Memory B cell (primary cell): ENCODE measurements at regions not wholly inside any gene's neighbourhood (a gene's known extent, or its start where the extent isn't known, plus 50 kb on each side); places are given as distances from the start of the nearest gene placed in this dataset.
"Not testable (repeated sequence)": the region's sequence is repeated elsewhere in the genome, so short reads cannot be mapped to it uniquely, and the experiment has no call there.

Experiments used
- ATAC-seq: fragments of 150-1000 bp; cut with Tn5 transposase; 2 replicates; pipeline ENCODE4 v1.10.0; 2021; ENCODE audit warnings: low read depth, mild to moderate bottlenecking, moderate library complexity
- DNase-seq, 2 donors: peaks; one replicate each; pipeline ENCODE4 v3.0.0; 2022; ENCODE audit warnings: low spot score in 2 of 2
- H3K27ac Mint-ChIP-seq: one replicate; pipeline ENCODE4 v1.8.0; 2022; ENCODE audit warnings: mild to moderate bottlenecking, moderate library complexity, mixed read lengths
- H3K27me3 Mint-ChIP-seq: one replicate; pipeline ENCODE4 v1.8.0; 2022; ENCODE audit warnings: mixed read lengths
- H3K36me3 Mint-ChIP-seq: one replicate; pipeline ENCODE4 v1.8.0; 2022; ENCODE audit warnings: mild to moderate bottlenecking, mixed read lengths
- H3K4me1 Mint-ChIP-seq: one replicate; pipeline ENCODE4 v1.8.0; 2022; ENCODE audit warnings: mixed read lengths
- H3K4me3 Mint-ChIP-seq: one replicate; pipeline ENCODE4 v1.8.0; 2022; ENCODE audit warnings: mild to moderate bottlenecking, moderate library complexity, mixed read lengths
- H3K9me3 Mint-ChIP-seq: one replicate; pipeline ENCODE4 v1.8.0; 2022; ENCODE audit warnings: mixed read lengths

- Mint-ChIP-seq H3K4me3 (no peak overlapping the region), H3K9me3 (no peaks in the 10 kb centered on the region), H3K36me3 (no peaks in the 10 kb centered on the region), H3K27me3 (peaks cover 2% of the 10 kb centered on the region), H3K27ac (no peak overlapping the region), H3K4me1 (peaks cover 4% of the 10 kb centered on the region)
- ATAC-seq (no peak), DNase-seq (no peak)
These were observed 61.1 kb upstream of the KCNK12 start for GRCh38 chr2:47631792-47632398.

- H3K27me3 Mint-ChIP-seq, result peaks cover 2% of the 10 kb centered on the region
- H3K4me1 Mint-ChIP-seq, result peaks cover 4% of the 10 kb centered on the region
- no peaks in the 10 kb centered on the region for H3K36me3 Mint-ChIP-seq
- H3K4me3 Mint-ChIP-seq, result no peak overlapping the region
- no peaks in the 10 kb centered on the region for H3K9me3 Mint-ChIP-seq
- DNase-seq (no peak), ATAC-seq (no peak)
- H3K27ac Mint-ChIP-seq, result no peak overlapping the region
These were observed 60.5 kb upstream of the KCNK12 start for GRCh38 chr2:47631306-47631705.

DNA sequence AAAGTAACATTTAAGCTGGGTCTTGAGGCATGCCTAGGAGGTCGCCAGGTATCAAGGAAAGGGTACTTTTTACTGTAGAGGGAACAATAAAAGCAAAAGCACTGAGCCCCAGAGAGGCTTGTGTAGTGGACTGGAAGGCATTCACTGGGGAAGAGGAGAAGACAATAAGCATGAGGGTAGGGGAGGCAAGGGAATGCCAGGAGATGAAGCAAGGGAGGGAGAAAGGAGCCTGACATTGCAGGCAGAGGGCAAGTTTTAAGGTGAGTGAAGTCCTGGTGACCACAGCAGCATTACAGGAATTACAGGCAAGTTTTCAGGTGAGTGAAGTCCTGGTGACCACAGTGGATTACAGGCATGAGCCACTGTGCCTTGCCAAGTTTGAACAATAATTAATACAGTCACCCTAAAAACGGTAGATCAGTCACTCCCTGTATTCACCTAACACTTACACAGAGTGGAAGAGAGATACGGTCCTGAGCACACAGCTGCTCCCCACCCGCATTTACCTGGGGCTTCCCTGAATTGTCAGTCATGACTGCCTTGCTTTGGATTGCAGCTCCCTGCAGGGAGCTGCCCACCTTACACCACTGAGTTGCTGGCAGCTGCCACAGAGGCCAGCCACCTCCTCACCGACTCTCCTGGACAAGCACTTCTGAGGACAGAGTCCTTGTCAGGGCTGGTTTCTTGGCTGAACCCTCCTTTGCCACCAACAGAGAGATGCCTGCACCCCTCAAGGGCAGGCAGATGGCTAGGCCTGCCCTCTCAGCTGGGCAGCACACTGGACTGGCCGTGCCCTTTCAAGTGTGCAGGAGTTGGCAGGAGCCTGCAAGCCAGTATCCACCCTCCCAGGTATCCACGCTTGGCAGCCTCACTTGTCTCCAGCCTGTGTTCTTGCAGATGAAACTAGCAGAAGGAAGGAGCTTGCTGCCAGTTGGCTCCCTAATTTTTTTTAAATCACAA, 59.0 kb upstream of the KCNK12 start:
- Mint-ChIP-seq H3K36me3 (no peaks in the 10 kb centered on the region), H3K27me3 (peaks cover 2% of the 10 kb centered on the region), H3K9me3 (no peaks in the 10 kb centered on the region), H3K27ac (no peak overlapping the region), H3K4me3 (no peak overlapping the region), H3K4me1 (peaks cover 3% of the 10 kb centered on the region)
- DNase-seq (no peak), ATAC-seq (no peak)

DNA sequence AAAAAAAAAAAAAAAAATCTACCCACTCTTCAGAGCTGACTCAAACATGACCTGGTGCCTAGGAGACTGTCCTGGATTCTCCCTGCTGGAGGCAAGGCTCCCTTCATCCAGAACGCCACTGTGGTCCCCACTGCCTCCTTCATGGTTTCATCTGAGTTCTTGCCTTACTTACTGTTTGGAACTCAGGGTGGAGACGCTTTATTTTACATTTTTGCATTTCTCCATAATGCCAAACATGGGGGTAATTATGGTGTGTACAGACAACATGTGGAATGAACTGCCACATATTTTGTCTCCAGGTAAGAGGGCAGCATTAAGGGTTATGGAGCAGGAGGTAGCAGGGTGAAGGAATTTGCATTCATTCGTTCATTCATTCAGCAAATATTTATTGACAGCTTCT, 58.1 kb upstream of the KCNK12 start:
- H3K9me3 Mint-ChIP-seq, result no peaks in the 10 kb centered on the region
- H3K4me1 Mint-ChIP-seq, result peaks cover 4% of the 10 kb centered on the region
- ATAC-seq (no peak), DNase-seq (no peak)
- H3K4me3 Mint-ChIP-seq, result no peak overlapping the region
- no peak overlapping the region for H3K27ac Mint-ChIP-seq
- peaks cover 2% of the 10 kb centered on the region for H3K27me3 Mint-ChIP-seq
- H3K36me3 Mint-ChIP-seq, result no peaks in the 10 kb centered on the region

GRCh38 chr2:47626664-47627063, 55.9 kb upstream of the KCNK12 start:
- Mint-ChIP-seq H3K4me1 (peaks cover 13% of the 10 kb centered on the region), H3K9me3 (no peaks in the 10 kb centered on the region), H3K36me3 (no peaks in the 10 kb centered on the region), H3K27ac (no peak overlapping the region), H3K4me3 (no peak overlapping the region), H3K27me3 (peaks cover 2% of the 10 kb centered on the region)
- DNase-seq (no peak), ATAC-seq (no peak)

DNA sequence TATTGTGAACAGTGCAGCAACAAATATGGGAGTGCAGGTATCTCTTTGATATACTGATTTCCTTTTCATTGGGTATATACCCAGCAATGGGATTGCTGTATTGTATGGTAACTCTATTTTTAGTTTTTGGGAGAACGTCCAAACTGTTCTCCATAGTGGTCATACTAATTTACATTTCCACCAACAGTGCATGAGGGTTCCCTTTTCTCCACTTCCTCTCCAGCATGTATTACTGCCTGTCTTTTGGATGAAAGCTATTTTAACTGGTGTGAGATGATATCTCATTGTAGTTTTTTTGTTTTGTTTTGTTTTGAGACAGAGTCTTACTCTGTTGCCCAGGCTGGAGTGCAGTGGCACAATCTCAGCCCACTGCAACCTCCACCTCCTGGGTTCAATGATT, 52.4 kb upstream of the KCNK12 start:
- peaks cover 13% of the 10 kb centered on the region for H3K4me1 Mint-ChIP-seq
- DNase-seq, ATAC-seq, H3K9me3 Mint-ChIP-seq, H3K27ac Mint-ChIP-seq, H3K4me3 Mint-ChIP-seq, H3K27me3 Mint-ChIP-seq, H3K36me3 Mint-ChIP-seq: not testable (repeated sequence)

DNA sequence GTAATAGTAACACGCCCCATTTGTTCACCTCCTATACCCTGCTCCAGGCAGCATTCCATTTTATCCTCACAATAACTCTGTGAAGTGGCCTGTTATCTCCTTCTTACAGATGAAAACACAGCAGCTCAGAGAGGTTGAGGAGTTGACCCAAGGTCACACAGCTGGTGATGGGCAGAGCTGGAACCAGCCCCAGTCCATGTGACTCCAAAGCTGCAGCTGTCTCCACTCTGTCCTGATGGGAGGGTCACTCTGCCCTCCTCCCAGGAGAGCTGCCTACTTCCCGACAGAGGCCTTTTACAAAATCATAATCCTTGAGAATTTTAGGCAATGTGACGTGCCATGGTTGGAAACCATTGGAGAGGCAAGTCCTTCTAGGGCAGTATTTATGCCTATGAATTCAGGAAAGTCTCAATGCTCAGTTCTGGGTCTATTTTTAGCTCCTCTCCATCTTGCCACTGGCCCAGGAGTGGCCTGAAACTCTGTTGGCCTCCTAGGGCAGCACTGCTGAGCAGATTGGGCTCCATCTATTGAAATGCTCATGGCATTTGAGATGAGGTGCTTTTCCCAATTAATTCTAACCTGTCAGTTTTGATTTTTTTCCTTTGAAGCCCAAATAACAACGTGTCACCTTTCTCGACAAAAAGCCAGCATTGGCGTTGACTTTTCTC, 50.1 kb upstream of the KCNK12 start:
- H3K4me3 Mint-ChIP-seq, result no peak overlapping the region
- no peak for ATAC-seq

More for the DNA sequence above, 50.1 kb upstream of the KCNK12 start:
- Mint-ChIP-seq H3K27ac (no peak overlapping the region), H3K4me1 (peaks cover 11% of the 10 kb centered on the region), H3K9me3 (no peaks in the 10 kb centered on the region), H3K36me3 (no peaks in the 10 kb centered on the region), H3K27me3 (no peaks in the 10 kb centered on the region)
- no peak for DNase-seq
